HFF-Myc (cell line): ENCODE measurements at regions not wholly inside any gene's neighbourhood (a gene's known extent, or its start where the extent isn't known, plus 50 kb on each side); places are given as distances from the start of the nearest gene placed in this dataset.

Experiments used
- DNase-seq: peaks from one replicate; pipeline ENCODE4 v3.0.0-alpha.2; 2011; ENCODE audit warnings: low read depth; ENCODE audit errors: extremely low read depth
- H3K4me3 ChIP-seq: replicated peaks from 2 replicates; pipeline ENCODE4 v1.5.1; 2011; ENCODE audit warnings: low read depth, mild to moderate bottlenecking, control low read depth, low read length
- CTCF ChIP-seq: IDR thresholded peaks from 2 replicates; pipeline ENCODE4 v1.5.1; 2012; ENCODE audit warnings: mild to moderate bottlenecking, low read depth, low read length, control low read depth; ENCODE audit errors: missing control alignments

DNA sequence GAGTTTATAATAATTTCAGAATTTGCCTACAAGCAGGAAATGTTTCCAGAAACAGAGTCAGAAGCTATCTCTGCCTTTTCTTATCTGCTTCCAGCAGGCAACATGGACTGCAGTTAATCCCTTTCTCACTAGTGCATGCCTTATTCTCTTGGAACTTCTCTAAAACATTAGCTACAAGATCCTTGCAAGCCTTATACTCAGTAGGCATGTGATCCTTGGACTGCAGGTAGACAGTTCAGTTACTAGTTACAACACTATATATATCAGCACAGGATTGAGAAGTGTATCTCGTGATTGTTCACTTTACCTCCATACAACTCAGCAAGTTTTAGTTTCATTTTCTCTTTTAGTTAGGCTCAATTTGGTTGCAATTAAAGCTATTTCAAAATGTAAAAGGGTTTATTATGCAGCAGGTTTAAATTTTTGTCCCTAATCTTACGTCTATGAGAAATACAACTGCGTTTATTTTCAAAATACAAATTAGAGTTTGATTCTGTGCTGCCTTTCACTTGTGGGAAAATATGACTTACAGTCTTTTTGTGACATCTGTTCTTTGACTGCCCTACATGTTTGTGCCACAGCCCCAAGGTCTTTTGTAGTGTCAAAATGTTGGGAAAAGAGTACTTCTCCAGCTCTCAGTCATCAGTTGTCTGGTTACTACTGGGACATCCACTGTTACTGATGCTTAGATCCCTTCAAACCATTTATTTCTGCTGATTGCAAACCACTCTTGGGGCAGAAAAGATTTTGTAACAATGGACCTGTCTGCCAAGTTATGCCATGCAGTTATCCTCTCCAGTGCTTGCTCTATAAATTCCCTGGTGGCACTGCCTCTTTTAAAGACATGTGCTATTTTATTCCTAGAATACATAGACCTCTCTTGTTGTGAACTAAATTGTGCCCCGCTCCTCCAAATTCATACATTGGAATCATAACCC lies 709.0 kb upstream of the FOXG1 start:
- no peak for DNase-seq
- no peak overlapping the region for H3K4me3 ChIP-seq
- no peak for TF ChIP-seq CTCF

DNA sequence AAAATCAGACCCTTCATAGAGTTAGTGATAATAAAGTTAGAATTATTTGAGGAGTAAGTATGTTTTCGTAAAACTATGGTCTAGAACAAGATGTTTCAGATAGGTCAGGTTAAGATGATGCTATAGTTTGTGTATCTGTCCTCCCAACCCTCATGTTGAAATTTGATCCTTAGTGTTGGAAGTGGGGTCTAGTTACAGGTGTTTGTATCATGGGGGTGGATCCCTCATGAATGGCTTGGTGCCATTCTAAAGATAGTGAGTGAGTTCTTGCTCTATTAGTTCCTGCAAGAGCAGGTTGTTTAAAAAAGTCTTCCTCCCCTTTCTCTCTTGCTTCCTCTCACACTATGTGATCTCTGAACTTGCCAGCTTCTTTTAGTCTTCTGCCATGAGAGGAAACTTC lies 707.3 kb upstream of the FOXG1 start:
- no peak overlapping the region for H3K4me3 ChIP-seq
- TF ChIP-seq CTCF: no peak

DNA sequence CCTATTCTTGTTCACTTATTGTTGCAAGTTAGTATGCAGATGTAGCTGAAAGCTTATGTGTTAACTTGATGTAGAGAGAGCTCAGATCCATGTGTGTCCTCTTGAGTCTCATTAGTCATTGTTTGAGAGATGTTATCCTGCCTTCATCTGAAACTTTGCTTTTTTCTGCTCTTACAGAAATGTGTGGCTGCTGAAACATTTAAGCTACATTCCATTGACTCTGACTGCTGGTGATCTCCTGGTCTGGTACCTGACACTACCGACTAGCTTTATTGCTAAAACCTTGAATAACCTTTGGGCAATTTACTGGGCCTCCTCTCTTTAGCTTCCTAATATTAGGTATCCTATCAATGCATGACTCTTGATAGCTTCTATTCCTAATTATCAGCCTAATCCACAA lies 705.6 kb upstream of the FOXG1 start:
- no peak for DNase-seq
- no peak for TF ChIP-seq CTCF
- no peak overlapping the region for H3K4me3 ChIP-seq

More for the DNA sequence above, 707.3 kb upstream of the FOXG1 start:
- no peak for DNase-seq

DNA sequence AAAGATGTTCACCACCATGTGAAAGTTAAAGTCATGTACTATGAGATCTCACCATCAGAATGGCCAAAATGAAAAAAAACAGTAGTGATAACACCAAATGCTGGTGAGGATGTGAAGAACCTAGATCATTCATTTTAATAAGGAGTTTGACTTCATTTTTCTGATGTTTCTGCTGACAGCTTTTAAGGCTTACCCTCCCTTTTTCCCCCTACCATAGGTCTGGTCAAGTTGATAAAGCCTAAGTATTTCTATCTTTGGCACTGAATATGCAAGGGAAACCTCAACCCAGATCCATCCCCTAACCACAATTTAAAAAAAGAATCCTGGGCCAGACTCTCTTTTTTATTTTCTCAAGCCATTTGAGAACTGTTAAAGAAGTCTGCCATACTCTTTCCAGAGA lies 689.6 kb upstream of the FOXG1 start:
- no peak overlapping the region for H3K4me3 ChIP-seq
- DNase-seq: no peak
- TF ChIP-seq CTCF: no peak

GRCh38 chr14:28083389-28083788 lies 683.2 kb upstream of the FOXG1 start:
- TF ChIP-seq CTCF: no peak
- H3K4me3 ChIP-seq: no peak overlapping the region
- no peak for DNase-seq

- DNase-seq: no peak
- TF ChIP-seq CTCF: no peak
- H3K4me3 ChIP-seq: no peak overlapping the region
Measured at GRCh38 chr14:28088125-28088524, 678.5 kb upstream of the FOXG1 start.
